A549 (cell line): ENCODE measurements at regions not wholly inside any gene's neighbourhood (a gene's known extent, or its start where the extent isn't known, plus 50 kb on each side); places are given as distances from the start of the nearest gene placed in this dataset.

ENCODE experiments used
- CTCF ChIP-seq: fragments of >200 bp; sonication (Bioruptor Twin); formaldehyde crosslinking; IDR thresholded peaks from 3 replicates; pipeline ENCODE4 v1.5.1; 2016
- EHMT2 ChIP-seq: fragments of 200-600 bp; sonication (generic); IDR thresholded peaks from 2 replicates; pipeline ENCODE4 v1.6.1; 2016; ENCODE audit warnings: antibody characterized with exemption, low read depth, mild to moderate bottlenecking, moderate library complexity
- MAFK ChIP-seq: fragments of 450-650 bp; IDR thresholded peaks from 2 replicates; pipeline ENCODE4 v1.6.1; 2014; ENCODE audit not compliant: partially characterized antibody
- MAZ ChIP-seq: fragments of 150-350 bp; IDR thresholded peaks from 2 replicates; pipeline ENCODE4 v1.6.1; 2014; ENCODE audit warnings: antibody characterized with exemption, low read depth, low read length, borderline replicate concordance
- SMC3 ChIP-seq: fragments of >200 bp; sonication (Bioruptor Twin); formaldehyde crosslinking; IDR thresholded peaks from 3 replicates; pipeline ENCODE4 v1.6.1; 2018; ENCODE audit warnings: inconsistent platforms
- ZC3H11A ChIP-seq: fragments of 450-650 bp; IDR thresholded peaks from 2 replicates; pipeline ENCODE4 v1.6.1; 2014; ENCODE audit warnings: antibody characterized with exemption, mild to moderate bottlenecking

DNA sequence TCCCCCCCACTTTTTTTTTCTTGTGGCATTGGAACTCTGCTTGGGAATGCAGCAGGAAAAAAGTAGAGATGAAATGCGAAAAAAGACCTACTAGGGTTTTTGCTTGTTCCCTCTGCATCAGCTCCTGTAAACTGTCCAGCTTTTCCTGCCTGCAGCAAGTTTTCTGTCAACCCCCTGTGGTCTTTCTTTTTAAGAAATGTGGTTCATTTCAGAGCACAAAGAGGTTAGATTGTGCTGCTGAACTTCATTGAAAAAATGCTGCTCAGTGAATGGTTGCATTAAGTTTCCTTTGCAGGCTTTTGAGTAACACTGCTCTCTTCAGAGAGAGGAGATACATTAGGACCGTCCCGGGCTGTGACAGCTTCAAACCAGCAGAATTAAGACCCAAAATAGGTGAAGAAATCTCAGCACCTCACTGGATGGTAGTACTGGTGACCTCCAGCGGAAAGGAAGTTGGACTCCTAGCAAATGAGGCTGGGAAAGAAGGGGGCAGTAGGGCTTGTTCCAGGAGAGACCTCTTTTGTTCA is 80.7 kb downstream of the NDUFS5 start:
- TF ChIP-seq CTCF (no peak), MAZ (no peak), MAFK (no peak), EHMT2 (no peak), ZC3H11A (no peak), SMC3 (no peak)
